HEK293T (cell line): ENCODE measurements at regions not wholly inside any gene's neighbourhood (a gene's known extent, or its start where the extent isn't known, plus 50 kb on each side); places are given as distances from the start of the nearest gene placed in this dataset.
"Not testable (repeated sequence)": the region's sequence is repeated elsewhere in the genome, so short reads cannot be mapped to it uniquely, and the experiment has no call there.

ENCODE experiments used
- CTCF ChIA-PET: fragments of 350-600 bp; formaldehyde crosslinking; extraction: SDS; loops from one replicate; lab custom pipeline; 2021; ENCODE audit warnings: antibody characterized with exemption, inconsistent platforms; lab: Yijun Ruan, JAX
- POLR2A ChIA-PET: fragments of 350-600 bp; formaldehyde crosslinking; extraction: SDS; loops from one replicate; lab custom pipeline; 2020; ENCODE audit warnings: antibody characterized with exemption, inconsistent platforms; lab: Yijun Ruan, JAX
- DNase-seq: peaks from one replicate; pipeline ENCODE4 v3.0.0; 2012; ENCODE audit warnings: mixed read lengths; ENCODE audit errors: extremely low spot score
- ARNT ChIP-seq: fragments of 450-650 bp; IDR thresholded peaks from 2 replicates; pipeline ENCODE4 v1.6.1; 2017; ENCODE audit warnings: mild to moderate bottlenecking
- BHLHE40 ChIP-seq: fragments of 450-650 bp; IDR thresholded peaks from 2 replicates; pipeline ENCODE4 v1.6.1; 2016; ENCODE audit warnings: mild to moderate bottlenecking, moderate library complexity, borderline replicate concordance
- CTBP1 ChIP-seq: fragments of 450-650 bp; IDR thresholded peaks from 2 replicates; pipeline ENCODE4 v1.6.1; 2016; ENCODE audit warnings: borderline replicate concordance
- ELF4 ChIP-seq: fragments of 450-650 bp; IDR thresholded peaks from 2 replicates; pipeline ENCODE4 v1.6.1; 2017; ENCODE audit warnings: antibody characterized with exemption
- FOXA1 ChIP-seq: fragments of 450-650 bp; IDR thresholded peaks from 2 replicates; pipeline ENCODE4 v1.6.1; 2016; ENCODE audit warnings: mild to moderate bottlenecking
- FOXK2 ChIP-seq: fragments of 450-650 bp; IDR thresholded peaks from 2 replicates; pipeline ENCODE4 v1.6.1; 2016; ENCODE audit warnings: mild to moderate bottlenecking
- FOXM1 ChIP-seq: fragments of 450-650 bp; IDR thresholded peaks from 2 replicates; pipeline ENCODE4 v1.6.1; 2017; ENCODE audit warnings: mild to moderate bottlenecking, borderline replicate concordance
- HDGF ChIP-seq: fragments of 450-650 bp; IDR thresholded peaks from 2 replicates; pipeline ENCODE4 v1.6.1; 2017; ENCODE audit warnings: antibody characterized with exemption, borderline replicate concordance
- L3MBTL2 ChIP-seq: fragments of 450-650 bp; conservative IDR thresholded peaks from 2 replicates; pipeline ENCODE4 v1.6.1; 2016; ENCODE audit warnings: mild to moderate bottlenecking
- LEF1 ChIP-seq: fragments of 450-650 bp; IDR thresholded peaks from 2 replicates; pipeline ENCODE4 v1.6.1; 2017; ENCODE audit warnings: mild to moderate bottlenecking, borderline replicate concordance
- NFRKB ChIP-seq: fragments of 450-650 bp; IDR thresholded peaks from 2 replicates; pipeline ENCODE4 v1.6.1; 2016; ENCODE audit warnings: mild to moderate bottlenecking, moderate library complexity
- SP1 ChIP-seq: fragments of 450-650 bp; IDR thresholded peaks from 2 replicates; pipeline ENCODE4 v1.6.1; 2017
- SUZ12 ChIP-seq: fragments of 450-650 bp; IDR thresholded peaks from 2 replicates; pipeline ENCODE4 v1.6.1; 2016; ENCODE audit warnings: mild to moderate bottlenecking
- TARDBP ChIP-seq: fragments of 450-650 bp; IDR thresholded peaks from 2 replicates; pipeline ENCODE4 v1.6.1; 2016
- ZNF384 ChIP-seq: fragments of 450-650 bp; IDR thresholded peaks from 2 replicates; pipeline ENCODE4 v1.6.1; 2016
- TF ChIP-seq, protein P1 (sequence below): fragments of 450-650 bp; IDR thresholded peaks from 2 replicates; pipeline ENCODE4 v1.6.1; 2016

DNA sequence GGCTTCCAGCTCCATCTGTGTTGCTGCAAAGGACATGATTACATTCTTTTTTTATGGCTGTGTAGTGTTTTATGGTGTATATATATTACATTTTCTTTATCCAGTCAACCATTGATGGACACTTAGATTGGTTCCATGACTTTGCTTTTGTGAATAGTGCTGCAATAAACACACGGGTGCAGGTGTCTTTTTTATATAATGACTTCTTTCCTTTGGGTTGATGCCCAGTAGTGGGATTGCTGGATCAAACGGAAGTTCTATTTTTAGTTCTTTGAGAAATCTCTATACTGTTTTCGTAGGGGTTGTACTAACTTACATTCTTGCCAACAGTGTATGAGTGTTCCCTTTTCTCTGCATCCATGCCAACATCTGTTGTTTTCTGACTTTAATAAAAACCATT, 189.7 kb downstream of the ACTR3B start:
- DNase-seq, result no peak
- CTCF ChIA-PET, result no interaction called here
- POLR2A ChIA-PET, result no interaction called here
- TF ChIP-seq LEF1, result no peak

DNA sequence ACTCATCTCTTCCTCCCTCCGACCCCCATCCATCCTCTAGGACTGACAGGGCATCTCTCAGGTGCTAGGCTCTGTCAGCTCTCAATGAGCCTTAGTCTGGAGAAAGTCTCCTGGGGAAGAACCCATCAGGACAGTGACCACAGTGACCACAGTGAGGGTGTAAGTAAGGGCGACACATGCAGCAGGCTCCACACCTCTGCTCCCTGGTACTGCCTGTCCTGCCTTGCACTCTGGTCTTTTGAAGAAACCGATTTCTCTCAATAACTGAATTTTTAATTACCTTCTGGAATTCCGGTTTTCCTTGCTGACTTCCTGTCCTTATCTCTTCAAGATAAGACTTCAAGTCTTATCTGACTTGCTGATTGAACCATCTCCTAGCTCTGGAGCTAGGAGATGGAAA, 190.2 kb downstream of the ACTR3B start:
- TF ChIP-seq ARNT (no peak), L3MBTL2 (no peak), ELF4 (no peak), SP1 (no peak), FOXA1 (no peak), HDGF (no peak), FOXM1 (no peak), BHLHE40 (no peak), FOXK2 (no peak), LEF1 (no peak), SUZ12 (no peak), NFRKB (no peak), TARDBP (no peak), ZNF384 (no peak), CTBP1 (no peak)
- TF ChIP-seq, protein P1, sequence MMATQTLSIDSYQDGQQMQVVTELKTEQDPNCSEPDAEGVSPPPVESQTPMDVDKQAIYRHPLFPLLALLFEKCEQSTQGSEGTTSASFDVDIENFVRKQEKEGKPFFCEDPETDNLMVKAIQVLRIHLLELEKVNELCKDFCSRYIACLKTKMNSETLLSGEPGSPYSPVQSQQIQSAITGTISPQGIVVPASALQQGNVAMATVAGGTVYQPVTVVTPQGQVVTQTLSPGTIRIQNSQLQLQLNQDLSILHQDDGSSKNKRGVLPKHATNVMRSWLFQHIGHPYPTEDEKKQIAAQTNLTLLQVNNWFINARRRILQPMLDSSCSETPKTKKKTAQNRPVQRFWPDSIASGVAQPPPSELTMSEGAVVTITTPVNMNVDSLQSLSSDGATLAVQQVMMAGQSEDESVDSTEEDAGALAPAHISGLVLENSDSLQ, result no peak
- no peak for DNase-seq
- ChIA-PET POLR2A (no interaction called here), CTCF (no interaction called here)

DNA sequence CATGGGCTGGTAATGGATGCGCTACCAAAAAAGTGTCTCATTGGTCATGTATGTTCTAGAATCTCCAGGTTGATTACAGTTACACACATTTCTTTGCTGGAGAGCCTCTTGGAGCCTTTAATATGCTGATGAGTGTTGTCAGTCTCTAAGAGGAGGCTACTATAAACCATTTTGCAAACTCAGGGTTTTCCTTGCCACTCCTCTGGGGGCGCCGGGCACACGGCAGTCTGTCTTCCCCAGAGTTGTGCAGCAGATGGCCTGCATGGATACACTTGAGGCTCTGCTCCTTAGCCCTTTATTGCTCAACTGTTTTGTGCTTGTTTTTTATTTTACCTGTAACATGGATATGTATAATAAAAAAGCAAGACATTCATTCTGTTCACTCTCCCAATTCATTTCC, 196.5 kb downstream of the ACTR3B start:
- TF ChIP-seq ARNT (no peak), BHLHE40 (no peak), ELF4 (no peak), NFRKB (no peak), HDGF (no peak), SP1 (no peak), FOXK2 (no peak), L3MBTL2 (no peak), LEF1 (no peak), SUZ12 (no peak), FOXM1 (no peak), CTBP1 (no peak), TARDBP (no peak), FOXA1 (no peak), ZNF384 (no peak)
- TF ChIP-seq, protein P1, result no peak

DNA sequence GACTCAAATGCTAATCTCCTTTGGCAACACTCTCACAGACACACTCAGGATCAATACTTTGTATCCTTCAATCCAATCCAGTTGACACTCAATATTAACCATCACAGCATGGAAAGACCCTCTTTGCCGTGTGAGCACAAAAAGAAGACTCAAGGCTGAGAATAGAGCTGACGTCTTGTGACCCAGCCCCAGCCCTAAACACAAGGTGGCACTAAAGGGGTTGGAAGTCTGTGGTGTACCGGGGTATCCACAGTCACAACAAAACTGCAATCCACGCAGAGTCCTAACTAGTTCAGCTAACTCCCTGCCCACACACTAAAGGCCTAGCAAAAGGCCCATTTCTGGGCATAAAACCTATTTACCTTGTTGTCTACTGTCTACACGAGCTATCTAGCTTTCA, 200.1 kb downstream of the ACTR3B start:
- ChIA-PET POLR2A (no interaction called here), CTCF (no interaction called here)
- DNase-seq, result no peak
- TF ChIP-seq FOXK2, result no peak
- TF ChIP-seq SP1, result no peak
- TF ChIP-seq FOXA1, result no peak
- TF ChIP-seq HDGF, result no peak
- no peak for TF ChIP-seq CTBP1
- TF ChIP-seq ARNT, result no peak
- TF ChIP-seq LEF1, result no peak
- TF ChIP-seq ELF4, result no peak
- TF ChIP-seq, protein P1, result no peak
- TF ChIP-seq TARDBP, result no peak
- no peak for TF ChIP-seq ZNF384
- TF ChIP-seq SUZ12, result no peak
- no peak for TF ChIP-seq FOXM1
- no peak for TF ChIP-seq NFRKB
- TF ChIP-seq L3MBTL2, result no peak
- no peak for TF ChIP-seq BHLHE40

More for the DNA sequence above, 196.5 kb downstream of the ACTR3B start:
- POLR2A ChIA-PET, result no interaction called here
- CTCF ChIA-PET, result no interaction called here
- DNase-seq, result no peak

DNA sequence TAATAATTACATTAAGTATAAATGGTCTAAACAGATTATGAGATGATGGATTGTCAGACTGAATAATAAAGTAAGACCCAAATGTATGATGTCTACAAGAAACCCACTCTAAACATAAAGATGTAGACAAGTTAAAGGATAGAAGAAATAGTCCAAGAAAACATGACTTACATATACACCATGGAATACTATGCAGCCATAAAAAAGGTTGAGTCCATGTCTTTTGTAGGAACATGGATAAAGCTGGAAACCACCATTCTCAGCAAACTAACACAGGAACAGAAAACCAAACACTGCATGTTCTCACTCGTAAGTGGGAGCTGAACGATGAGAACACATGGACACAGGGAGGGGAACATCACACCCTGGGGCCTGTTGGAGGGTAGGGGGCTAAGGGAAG, 202.2 kb downstream of the ACTR3B start:
- CTCF ChIA-PET, result interaction anchor here (0.7 kb wide), 1 partner anchor 11 kb away, joined by 3 read pairs; no protein-coding TSS in a partner anchor
- DNase-seq, POLR2A ChIA-PET: not testable (repeated sequence)

DNA sequence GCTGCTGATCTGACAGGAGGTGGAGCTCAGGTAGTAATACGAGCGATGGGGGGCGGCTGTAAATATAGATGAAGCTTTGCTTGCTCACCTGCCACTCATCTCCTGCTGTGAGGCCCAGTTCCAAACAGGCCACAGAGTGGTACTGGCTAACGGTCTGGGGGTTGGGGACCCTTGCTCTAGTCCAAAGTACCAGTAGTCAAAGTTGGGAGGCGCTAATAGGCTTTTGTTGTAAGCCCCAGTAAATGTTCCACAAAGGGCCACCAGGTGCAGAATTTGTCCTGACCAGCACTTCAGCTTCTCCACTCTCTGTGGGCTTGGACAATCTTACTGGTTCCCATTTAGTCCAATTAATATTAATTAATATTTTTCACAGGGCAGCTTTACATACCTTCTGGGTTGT, 206.6 kb downstream of the ACTR3B start:
- POLR2A ChIA-PET, result no interaction called here

More for the DNA sequence above, 206.6 kb downstream of the ACTR3B start:
- no peak for DNase-seq
- CTCF ChIA-PET, result no interaction called here
- TF ChIP-seq NFRKB, result no peak
- TF ChIP-seq L3MBTL2, result no peak
- TF ChIP-seq FOXA1, result no peak
- no peak for TF ChIP-seq FOXK2
- TF ChIP-seq, protein P1, result no peak
- TF ChIP-seq ARNT, result no peak
- no peak for TF ChIP-seq ELF4
- no peak for TF ChIP-seq SUZ12
- no peak for TF ChIP-seq LEF1
- no peak for TF ChIP-seq FOXM1
- TF ChIP-seq HDGF, result no peak
- no peak for TF ChIP-seq SP1
- no peak for TF ChIP-seq ZNF384
